ENCODE measurements at regions not wholly inside any gene's neighbourhood (a gene's known extent, or its start where the extent isn't known, plus 50 kb on each side); places are given as distances from the start of the nearest gene placed in this dataset.

- TF ChIP-seq EZH2 (IDR thresholded peaks at IDR 0.05; ENCODE audit: insufficient read depth, poor library complexity, severe bottlenecking) (no peak), EZH2phosphoT487 (IDR thresholded peaks at IDR 0.05; ENCODE audit: insufficient read depth, low read depth) (no peak)
Measured at GRCh38 chr2:149690825-149691224, 103.2 kb upstream of the MMADHC start.
